Transverse colon (tissue), 4 donors: ENCODE measurements at regions not wholly inside any gene's neighbourhood (a gene's known extent, or its start where the extent isn't known, plus 50 kb on each side); places are given as distances from the start of the nearest gene placed in this dataset.

Experiments
- EP300 ChIP-seq: sonication (generic); formaldehyde crosslinking; IDR thresholded peaks from one replicate; pipeline ENCODE4 v1.6.1; 2017; ENCODE audit warnings: antibody characterized with exemption, low read depth
- POLR2A ChIP-seq: fragments of 450-650 bp; IDR thresholded peaks from one replicate; pipeline ENCODE4 v1.6.1; 2016; ENCODE audit warnings: antibody characterized with exemption, mild to moderate bottlenecking, moderate library complexity
- POLR2AphosphoS5 ChIP-seq, 3 donors: sonication (generic); formaldehyde crosslinking; IDR thresholded peaks; one replicate each; pipeline ENCODE4 v1.6.1; 2016; ENCODE audit warnings: antibody characterized with exemption in 3 of 3
- TF ChIP-seq, protein P1 (sequence below), 5 experiments: fragments of 200-600 bp in 3 of 5; fragments of 450-650 bp in 2 of 5; sonication (generic) in 3 of 5; IDR thresholded peaks; 1 replicate in 2 of 5; 2 replicates in 3 of 5; pipeline ENCODE4 v1.5.1; 2016 to 2017; ENCODE audit warnings: antibody characterized with exemption in 5 of 5, inconsistent platforms in 3 of 5, mild to moderate bottlenecking in 2 of 5, moderate library complexity in 1 of 5

DNA sequence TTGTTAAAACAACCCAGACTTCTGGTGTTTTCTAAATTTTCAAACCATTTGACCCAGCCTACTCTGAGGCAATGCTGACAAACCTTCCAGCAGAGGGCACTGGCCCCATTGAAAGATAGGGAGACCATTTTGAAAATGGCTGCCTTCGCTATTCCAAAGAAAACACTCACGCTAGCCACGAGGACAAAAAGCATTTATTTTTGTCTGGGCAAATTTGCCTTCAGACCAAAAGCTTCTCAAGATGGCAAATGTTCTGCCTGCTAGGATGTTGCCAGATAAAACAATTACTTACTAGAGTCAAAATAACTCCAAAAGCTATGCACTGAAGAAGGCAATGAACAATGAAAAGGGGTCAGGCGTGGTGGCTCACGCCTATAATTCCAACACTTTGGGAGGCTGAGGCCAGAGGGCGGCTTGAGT, 296.7 kb upstream of the IRX5 start:
- TF ChIP-seq POLR2A = no peak
- TF ChIP-seq, protein P1, sequence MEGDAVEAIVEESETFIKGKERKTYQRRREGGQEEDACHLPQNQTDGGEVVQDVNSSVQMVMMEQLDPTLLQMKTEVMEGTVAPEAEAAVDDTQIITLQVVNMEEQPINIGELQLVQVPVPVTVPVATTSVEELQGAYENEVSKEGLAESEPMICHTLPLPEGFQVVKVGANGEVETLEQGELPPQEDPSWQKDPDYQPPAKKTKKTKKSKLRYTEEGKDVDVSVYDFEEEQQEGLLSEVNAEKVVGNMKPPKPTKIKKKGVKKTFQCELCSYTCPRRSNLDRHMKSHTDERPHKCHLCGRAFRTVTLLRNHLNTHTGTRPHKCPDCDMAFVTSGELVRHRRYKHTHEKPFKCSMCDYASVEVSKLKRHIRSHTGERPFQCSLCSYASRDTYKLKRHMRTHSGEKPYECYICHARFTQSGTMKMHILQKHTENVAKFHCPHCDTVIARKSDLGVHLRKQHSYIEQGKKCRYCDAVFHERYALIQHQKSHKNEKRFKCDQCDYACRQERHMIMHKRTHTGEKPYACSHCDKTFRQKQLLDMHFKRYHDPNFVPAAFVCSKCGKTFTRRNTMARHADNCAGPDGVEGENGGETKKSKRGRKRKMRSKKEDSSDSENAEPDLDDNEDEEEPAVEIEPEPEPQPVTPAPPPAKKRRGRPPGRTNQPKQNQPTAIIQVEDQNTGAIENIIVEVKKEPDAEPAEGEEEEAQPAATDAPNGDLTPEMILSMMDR (IDR thresholded peaks at IDR 0.05) = no peak
- TF ChIP-seq POLR2AphosphoS5 (IDR thresholded peaks at IDR 0.05) = no peak
- no peak for TF ChIP-seq EP300
